Fibroblast of pulmonary artery (primary cell): ENCODE measurements at regions not wholly inside any gene's neighbourhood (a gene's known extent, or its start where the extent isn't known, plus 50 kb on each side); places are given as distances from the start of the nearest gene placed in this dataset.

Experiments used
- DNase-seq: peaks from one replicate; pipeline ENCODE4 v3.0.0-alpha.2; 2010; ENCODE audit warnings: low read depth
- H3K4me3 ChIP-seq: replicated peaks from 2 replicates; pipeline ENCODE4 v1.5.1; 2011; ENCODE audit warnings: low read depth, mild to moderate bottlenecking, control low read depth, low read length, moderate library complexity
- CTCF ChIP-seq: IDR thresholded peaks from 2 replicates; pipeline ENCODE4 v1.5.1; 2011; ENCODE audit warnings: mild to moderate bottlenecking, control low read depth, low read length, inconsistent platforms; ENCODE audit errors: missing control alignments

DNA sequence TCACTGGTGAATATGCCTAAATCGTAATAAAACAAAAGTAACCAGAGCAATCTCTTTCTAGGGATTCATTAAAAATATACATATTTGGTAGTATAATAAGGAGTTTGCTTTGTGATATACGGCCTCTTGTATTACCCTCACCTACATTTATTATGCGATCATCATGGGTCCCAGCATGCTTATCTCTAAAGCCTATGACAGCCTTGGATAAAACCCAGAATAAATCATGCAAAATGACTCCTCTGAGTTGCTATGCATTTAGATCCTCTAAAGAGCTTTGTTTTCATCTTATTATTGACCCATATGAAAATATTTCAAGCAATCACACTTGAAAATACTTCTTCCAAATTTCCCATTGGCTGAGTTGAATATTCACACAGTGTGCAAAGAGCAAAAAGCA lies 432.3 kb downstream of the SUCLG1 start:
- TF ChIP-seq CTCF: no peak
- H3K4me3 ChIP-seq: no peak overlapping the region
- DNase-seq: no peak

GRCh38 chr2:84022810-84023431 lies 436.2 kb downstream of the SUCLG1 start:
- TF ChIP-seq CTCF: peak; percentile 67
- H3K4me3 ChIP-seq: no peak overlapping the region
- DNase-seq: peak; percentile 58

GRCh38 chr2:84017010-84017409 lies 442.1 kb downstream of the SUCLG1 start:
- no peak for DNase-seq
- H3K4me3 ChIP-seq: no peak overlapping the region
- no peak for TF ChIP-seq CTCF

DNA sequence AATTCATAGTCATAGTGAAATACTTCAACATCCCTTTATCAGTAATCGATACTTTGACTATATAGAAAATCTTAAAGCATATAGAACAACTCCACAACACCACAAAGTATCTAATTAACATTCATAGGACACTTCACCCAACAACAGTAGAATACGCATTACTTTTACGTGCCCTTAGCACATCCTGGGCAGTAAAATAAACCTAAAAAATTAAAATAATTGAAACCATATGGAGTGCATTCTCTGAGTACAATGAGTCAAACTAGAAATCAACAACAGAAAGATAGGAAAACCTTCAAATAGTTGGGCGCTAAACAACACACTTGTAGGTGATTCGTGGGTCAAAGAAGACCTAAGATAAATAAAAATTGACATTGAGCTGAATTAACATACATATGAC lies 442.9 kb downstream of the SUCLG1 start:
- no peak for DNase-seq
- H3K4me3 ChIP-seq: no peak overlapping the region
- TF ChIP-seq CTCF: no peak

DNA sequence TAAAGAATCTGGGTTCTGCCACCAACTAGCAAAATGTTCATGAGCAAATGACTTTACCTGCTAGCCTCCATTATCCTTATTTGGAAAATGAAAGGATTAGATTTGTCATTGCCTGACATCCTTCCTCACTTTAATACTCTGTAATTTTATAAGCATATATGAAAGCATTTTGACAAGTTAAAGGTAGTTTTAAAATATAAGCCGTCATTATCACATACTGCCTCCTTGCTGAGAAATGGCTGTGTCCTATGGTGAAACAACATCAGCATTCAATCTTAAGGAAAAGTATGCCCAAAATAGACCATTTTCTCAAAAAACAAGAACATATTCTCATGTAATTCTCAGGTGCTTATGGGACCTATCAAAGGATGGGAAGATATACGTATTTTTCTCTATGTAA lies 461.2 kb downstream of the SUCLG1 start:
- H3K4me3 ChIP-seq: no peak overlapping the region
- no peak for DNase-seq
- no peak for TF ChIP-seq CTCF

GRCh38 chr2:83994633-83995179 lies 464.4 kb downstream of the SUCLG1 start:
- no peak for DNase-seq
- H3K4me3 ChIP-seq: no peak overlapping the region
- TF ChIP-seq CTCF: no peak
